ENCODE measurements at regions not wholly inside any gene's neighbourhood (a gene's known extent, or its start where the extent isn't known, plus 50 kb on each side); places are given as distances from the start of the nearest gene placed in this dataset.

DNA sequence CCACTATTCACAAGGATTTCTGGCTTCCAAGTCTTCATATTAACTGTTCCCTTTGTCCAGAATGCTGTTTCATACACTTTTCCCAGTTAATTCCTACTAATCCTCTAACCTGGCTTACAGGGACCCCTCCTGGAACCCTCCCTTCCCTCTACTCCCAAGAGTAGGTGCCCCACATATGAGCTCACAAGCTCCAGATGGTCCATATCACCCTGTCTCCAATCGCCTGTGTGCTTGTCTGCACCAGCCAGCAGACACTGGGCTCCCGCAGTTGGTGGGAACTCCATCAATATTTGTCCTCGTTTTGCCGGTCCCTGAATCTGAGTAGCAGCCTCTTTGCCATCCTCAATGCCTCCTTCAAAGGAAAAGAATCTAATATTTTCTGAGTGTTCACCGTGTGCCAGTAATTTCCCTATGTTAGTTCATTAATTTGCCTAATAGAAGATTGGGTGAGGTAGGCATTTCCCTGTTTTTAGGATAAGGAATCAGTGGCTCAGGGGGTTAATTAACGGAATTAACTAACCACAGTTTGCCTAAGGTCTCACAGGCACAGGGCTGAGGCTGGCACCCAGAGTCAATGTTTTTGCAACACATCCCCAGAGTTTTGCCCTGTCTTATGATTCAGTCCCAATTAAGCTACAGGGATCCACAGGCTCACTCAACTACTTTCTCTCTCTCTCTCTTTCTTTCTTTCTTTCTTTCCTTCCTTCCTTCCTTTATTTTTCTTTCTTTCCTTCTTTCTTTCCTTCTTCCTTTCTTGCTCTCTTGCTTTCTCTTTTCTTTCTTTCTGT, 141.6 kb upstream of the CYP1B1 start:
- Histone ChIP-seq H4K20me1 (ENCODE audit: insufficient read depth) (no peaks in the 10 kb centered on the region), H3K36me3 (ENCODE audit: insufficient read depth, low read length) (no peaks in the 10 kb centered on the region), H3K9me3 (ENCODE audit: low read length) (no peaks in the 10 kb centered on the region), H3F3A (ENCODE audit: insufficient read depth, low read length, poor library complexity, severe bottlenecking) (no peaks in the 10 kb centered on the region), H3K27ac (ENCODE audit: low read length) (no peak overlapping the region), H3K9me2 (ENCODE audit: insufficient read depth, low read length) (no peaks in the 10 kb centered on the region), H3K4me3 (ENCODE audit: low read length) (no peak overlapping the region), H3K9ac (ENCODE audit: low read length) (no peak overlapping the region), H3K79me2 (replicated peaks; ENCODE audit: insufficient read depth, low read length) (no peaks in the 10 kb centered on the region), H2AFZ (ENCODE audit: low read depth, low read length) (no peak overlapping the region), H3K27me3 (ENCODE audit: insufficient read depth, low read depth, low read length) (no peaks in the 10 kb centered on the region), H3K4me2 (ENCODE audit: low read length) (no peak overlapping the region)
- TF ChIP-seq TAF1 (IDR thresholded peaks at IDR 0.05; ENCODE audit: low read depth), result no peak
- TF ChIP-seq MXI1 (conservative IDR thresholded peaks at IDR 0.05; ENCODE audit: poor library complexity, severe bottlenecking), result no peak
- no peak for TF ChIP-seq REST (IDR thresholded peaks at IDR 0.05; ENCODE audit: borderline replicate concordance)
- TF ChIP-seq EZH2 (IDR thresholded peaks at IDR 0.05; ENCODE audit: borderline replicate concordance, insufficient read depth, low read length, poor library complexity, severe bottlenecking), result no peak

- H3K79me2 ChIP-seq (replicated peaks; ENCODE audit: insufficient read depth, low read length), result no peaks in the 10 kb centered on the region
- H3F3A ChIP-seq (ENCODE audit: insufficient read depth, low read length, poor library complexity, severe bottlenecking), result no peaks in the 10 kb centered on the region
- no peak overlapping the region for H3K9ac ChIP-seq (ENCODE audit: low read length)
- H3K9me2 ChIP-seq (ENCODE audit: insufficient read depth, low read length), result no peaks in the 10 kb centered on the region
- H3K27me3 ChIP-seq (ENCODE audit: insufficient read depth, low read depth, low read length), result no peaks in the 10 kb centered on the region
- H3K4me3 ChIP-seq (ENCODE audit: low read length), result no peak overlapping the region
- H3K36me3 ChIP-seq (ENCODE audit: insufficient read depth, low read length), result no peaks in the 10 kb centered on the region
- H3K27ac ChIP-seq (ENCODE audit: low read length), result no peak overlapping the region
- no peaks in the 10 kb centered on the region for H4K20me1 ChIP-seq (ENCODE audit: insufficient read depth)
- no peak overlapping the region for H3K4me2 ChIP-seq (ENCODE audit: low read length)
- H3K9me3 ChIP-seq (ENCODE audit: low read length), result no peaks in the 10 kb centered on the region
- TF ChIP-seq REST (IDR thresholded peaks at IDR 0.05; ENCODE audit: borderline replicate concordance), result no peak
- TF ChIP-seq EP300 (conservative IDR thresholded peaks at IDR 0.05; ENCODE audit: poor library complexity, severe bottlenecking), result no peak
- no peak for TF ChIP-seq EZH2 (IDR thresholded peaks at IDR 0.05; ENCODE audit: borderline replicate concordance, insufficient read depth, low read length, poor library complexity, severe bottlenecking)
- TF ChIP-seq, protein P1, sequence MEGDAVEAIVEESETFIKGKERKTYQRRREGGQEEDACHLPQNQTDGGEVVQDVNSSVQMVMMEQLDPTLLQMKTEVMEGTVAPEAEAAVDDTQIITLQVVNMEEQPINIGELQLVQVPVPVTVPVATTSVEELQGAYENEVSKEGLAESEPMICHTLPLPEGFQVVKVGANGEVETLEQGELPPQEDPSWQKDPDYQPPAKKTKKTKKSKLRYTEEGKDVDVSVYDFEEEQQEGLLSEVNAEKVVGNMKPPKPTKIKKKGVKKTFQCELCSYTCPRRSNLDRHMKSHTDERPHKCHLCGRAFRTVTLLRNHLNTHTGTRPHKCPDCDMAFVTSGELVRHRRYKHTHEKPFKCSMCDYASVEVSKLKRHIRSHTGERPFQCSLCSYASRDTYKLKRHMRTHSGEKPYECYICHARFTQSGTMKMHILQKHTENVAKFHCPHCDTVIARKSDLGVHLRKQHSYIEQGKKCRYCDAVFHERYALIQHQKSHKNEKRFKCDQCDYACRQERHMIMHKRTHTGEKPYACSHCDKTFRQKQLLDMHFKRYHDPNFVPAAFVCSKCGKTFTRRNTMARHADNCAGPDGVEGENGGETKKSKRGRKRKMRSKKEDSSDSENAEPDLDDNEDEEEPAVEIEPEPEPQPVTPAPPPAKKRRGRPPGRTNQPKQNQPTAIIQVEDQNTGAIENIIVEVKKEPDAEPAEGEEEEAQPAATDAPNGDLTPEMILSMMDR (IDR thresholded peaks at IDR 0.05; ENCODE audit: poor library complexity, severe bottlenecking), result no peak
- no peak for TF ChIP-seq SMC3 (conservative IDR thresholded peaks at IDR 0.05; ENCODE audit: poor library complexity)
- no peak for TF ChIP-seq MXI1 (conservative IDR thresholded peaks at IDR 0.05; ENCODE audit: poor library complexity, severe bottlenecking)
- no peak for TF ChIP-seq TAF1 (IDR thresholded peaks at IDR 0.05; ENCODE audit: low read depth)
- no peak for TF ChIP-seq RAD21 (conservative IDR thresholded peaks at IDR 0.05)
- no peak for TF ChIP-seq POLR2AphosphoS5 (IDR thresholded peaks at IDR 0.05)
- H2AFZ ChIP-seq (ENCODE audit: low read depth, low read length), result no peak overlapping the region
Measured at GRCh38 chr2:38216886-38217285, 140.9 kb upstream of the CYP1B1 start.
